Erythroblast (primary cell): ENCODE measurements at regions not wholly inside any gene's neighbourhood (a gene's known extent, or its start where the extent isn't known, plus 50 kb on each side); places are given as distances from the start of the nearest gene placed in this dataset.

Source experiments
- GATA1 ChIP-seq: IDR thresholded peaks from 2 replicates; pipeline ENCODE4 v1.6.1; 2011; ENCODE audit warnings: low read depth, mild to moderate bottlenecking, control low read depth, low read length, moderate library complexity
- POLR2A ChIP-seq: IDR thresholded peaks from 2 replicates; pipeline ENCODE4 v1.6.1; 2011; ENCODE audit warnings: mild to moderate bottlenecking, low read length

DNA sequence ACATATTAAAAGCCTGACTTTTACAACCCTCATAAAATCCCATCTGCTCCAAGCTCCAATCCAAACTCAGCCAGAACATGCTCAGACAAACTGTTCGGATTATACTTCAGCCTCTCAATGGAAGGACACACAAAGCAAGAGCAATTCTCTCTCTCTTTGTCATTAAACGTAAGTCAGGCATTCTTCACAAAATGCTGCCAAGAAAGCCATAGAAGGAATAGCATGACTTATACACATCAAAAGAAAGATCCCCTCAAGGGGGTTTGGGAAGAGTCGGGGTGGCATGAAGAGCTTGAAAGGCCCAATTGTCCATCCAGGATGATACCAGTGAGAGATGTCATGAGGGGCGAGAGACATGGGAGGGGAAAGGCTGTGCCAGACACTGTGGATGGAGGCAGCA, 268.9 kb downstream of the PREX1 start:
- no peak for TF ChIP-seq POLR2A
- TF ChIP-seq GATA1 = no peak
